Nephron (organoid): ENCODE measurements at regions not wholly inside any gene's neighbourhood (a gene's known extent, or its start where the extent isn't known, plus 50 kb on each side); places are given as distances from the start of the nearest gene placed in this dataset.
A peak's percentile ranks its signal among the peaks of the same experiment; 100 is the strongest.

Experiments
- H3K27ac Mint-ChIP-seq, 3 experiments: 2 replicates each; pipeline ENCODE4 v1.8.0; 2020; ENCODE audit warnings: mixed read lengths in 3 of 3, mild to moderate bottlenecking in 2 of 3, moderate library complexity in 1 of 3
- H3K27me3 Mint-ChIP-seq: 2 replicates; pipeline ENCODE4 v1.8.0; 2021; ENCODE audit warnings: low read depth, mild to moderate bottlenecking, moderate library complexity, mixed read lengths
- H3K36me3 Mint-ChIP-seq: 2 replicates; pipeline ENCODE4 v1.8.0; 2020; ENCODE audit warnings: low read depth, mixed read lengths
- H3K4me1 Mint-ChIP-seq: 2 replicates; pipeline ENCODE4 v1.8.0; 2020; ENCODE audit warnings: mixed read lengths
- H3K4me3 Mint-ChIP-seq, 3 experiments: 2 replicates each; pipeline ENCODE4 v1.8.0; 2020; ENCODE audit warnings: mild to moderate bottlenecking in 3 of 3, mixed read lengths in 3 of 3, moderate library complexity in 2 of 3
- H3K9me3 Mint-ChIP-seq: 2 replicates; pipeline ENCODE4 v1.8.0; 2020; ENCODE audit warnings: mixed read lengths
- TF ChIP-seq, protein P1 (sequence below), 3 experiments: fragments of 200-600 bp; sonication (generic); IDR thresholded peaks; one replicate each; pipeline ENCODE4 v1.5.0; 2021; ENCODE audit warnings: antibody characterized with exemption in 3 of 3; ENCODE audit not compliant: unreplicated experiment in 3 of 3

DNA sequence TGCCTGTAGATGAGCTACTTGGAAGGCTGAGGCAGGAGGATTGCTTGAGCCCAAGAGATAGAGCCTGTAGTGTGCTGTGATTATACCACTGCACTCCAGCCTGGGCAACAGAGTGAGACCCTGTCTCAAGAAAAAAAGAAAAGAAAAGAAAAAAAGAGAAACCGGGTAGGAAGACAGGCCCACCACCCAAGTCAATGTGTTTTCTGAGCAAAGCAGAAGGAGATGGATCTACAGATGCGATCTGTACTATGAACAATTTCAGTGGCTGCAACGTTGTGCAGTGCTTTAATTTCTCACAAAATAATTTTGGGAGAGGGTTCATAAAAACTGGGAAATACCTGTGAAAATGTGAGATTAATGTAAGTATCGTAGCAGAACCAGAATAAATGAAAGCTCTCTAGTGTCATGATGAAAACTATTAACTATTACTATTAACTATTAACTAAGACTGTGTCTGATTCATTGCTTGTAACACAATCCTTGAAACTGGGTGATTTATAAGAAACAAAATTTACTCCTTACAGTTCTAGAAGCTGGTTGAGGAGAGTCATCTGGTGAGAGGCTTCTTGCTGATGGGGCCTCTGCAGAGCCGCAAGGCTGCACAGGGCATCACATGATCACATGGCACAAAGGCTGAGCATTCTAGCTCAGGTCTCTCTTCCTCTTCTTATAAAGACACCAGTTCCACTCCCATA is 233.1 kb upstream of the ZNF217 start:
- no peaks in the 10 kb centered on the region for H3K9me3 Mint-ChIP-seq
- H3K27ac Mint-ChIP-seq, result peak overlapping the region; percentile 91 to 98 (median 97)
- TF ChIP-seq, protein P1, sequence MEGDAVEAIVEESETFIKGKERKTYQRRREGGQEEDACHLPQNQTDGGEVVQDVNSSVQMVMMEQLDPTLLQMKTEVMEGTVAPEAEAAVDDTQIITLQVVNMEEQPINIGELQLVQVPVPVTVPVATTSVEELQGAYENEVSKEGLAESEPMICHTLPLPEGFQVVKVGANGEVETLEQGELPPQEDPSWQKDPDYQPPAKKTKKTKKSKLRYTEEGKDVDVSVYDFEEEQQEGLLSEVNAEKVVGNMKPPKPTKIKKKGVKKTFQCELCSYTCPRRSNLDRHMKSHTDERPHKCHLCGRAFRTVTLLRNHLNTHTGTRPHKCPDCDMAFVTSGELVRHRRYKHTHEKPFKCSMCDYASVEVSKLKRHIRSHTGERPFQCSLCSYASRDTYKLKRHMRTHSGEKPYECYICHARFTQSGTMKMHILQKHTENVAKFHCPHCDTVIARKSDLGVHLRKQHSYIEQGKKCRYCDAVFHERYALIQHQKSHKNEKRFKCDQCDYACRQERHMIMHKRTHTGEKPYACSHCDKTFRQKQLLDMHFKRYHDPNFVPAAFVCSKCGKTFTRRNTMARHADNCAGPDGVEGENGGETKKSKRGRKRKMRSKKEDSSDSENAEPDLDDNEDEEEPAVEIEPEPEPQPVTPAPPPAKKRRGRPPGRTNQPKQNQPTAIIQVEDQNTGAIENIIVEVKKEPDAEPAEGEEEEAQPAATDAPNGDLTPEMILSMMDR (IDR thresholded peaks at IDR 0.05; ENCODE audit: unreplicated experiment in 3 of 3), result no peak
- no peaks in the 10 kb centered on the region for H3K27me3 Mint-ChIP-seq
- no peaks in the 10 kb centered on the region for H3K36me3 Mint-ChIP-seq
- H3K4me3 Mint-ChIP-seq, result peak overlapping the region; percentile 33 to 48 (median 42)
- H3K4me1 Mint-ChIP-seq, result peaks cover 43% of the 10 kb centered on the region

- Mint-ChIP-seq H3K4me3 (no peak overlapping the region), H3K27me3 (no peaks in the 10 kb centered on the region), H3K9me3 (no peaks in the 10 kb centered on the region), H3K27ac (peak overlapping the region in 1 of 3 experiments; percentile 98), H3K36me3 (no peaks in the 10 kb centered on the region), H3K4me1 (peaks cover 43% of the 10 kb centered on the region)
- TF ChIP-seq, protein P1 (IDR thresholded peaks at IDR 0.05; ENCODE audit: unreplicated experiment in 3 of 3), result no peak
Measured at GRCh38 chr20:53826090-53826489, 232.5 kb upstream of the ZNF217 start.

GRCh38 chr20:53825282-53825681 is 231.6 kb upstream of the ZNF217 start:
- Mint-ChIP-seq H3K9me3 (no peaks in the 10 kb centered on the region), H3K27ac (peak overlapping the region; percentile 20 to 78 (median 62)), H3K36me3 (no peaks in the 10 kb centered on the region), H3K27me3 (no peaks in the 10 kb centered on the region), H3K4me1 (peaks cover 40% of the 10 kb centered on the region), H3K4me3 (no peak overlapping the region)
- TF ChIP-seq, protein P1 (IDR thresholded peaks at IDR 0.05; ENCODE audit: unreplicated experiment in 3 of 3), result no peak

GRCh38 chr20:53824779-53825178 is 231.1 kb upstream of the ZNF217 start:
- TF ChIP-seq, protein P1 (IDR thresholded peaks at IDR 0.05; ENCODE audit: unreplicated experiment in 3 of 3), result no peak
- Mint-ChIP-seq H3K4me3 (no peak overlapping the region), H3K27ac (peak overlapping the region in 2 of 3 experiments; percentile 9 to 20), H3K4me1 (peaks cover 35% of the 10 kb centered on the region), H3K9me3 (no peaks in the 10 kb centered on the region), H3K27me3 (no peaks in the 10 kb centered on the region), H3K36me3 (no peaks in the 10 kb centered on the region)

DNA sequence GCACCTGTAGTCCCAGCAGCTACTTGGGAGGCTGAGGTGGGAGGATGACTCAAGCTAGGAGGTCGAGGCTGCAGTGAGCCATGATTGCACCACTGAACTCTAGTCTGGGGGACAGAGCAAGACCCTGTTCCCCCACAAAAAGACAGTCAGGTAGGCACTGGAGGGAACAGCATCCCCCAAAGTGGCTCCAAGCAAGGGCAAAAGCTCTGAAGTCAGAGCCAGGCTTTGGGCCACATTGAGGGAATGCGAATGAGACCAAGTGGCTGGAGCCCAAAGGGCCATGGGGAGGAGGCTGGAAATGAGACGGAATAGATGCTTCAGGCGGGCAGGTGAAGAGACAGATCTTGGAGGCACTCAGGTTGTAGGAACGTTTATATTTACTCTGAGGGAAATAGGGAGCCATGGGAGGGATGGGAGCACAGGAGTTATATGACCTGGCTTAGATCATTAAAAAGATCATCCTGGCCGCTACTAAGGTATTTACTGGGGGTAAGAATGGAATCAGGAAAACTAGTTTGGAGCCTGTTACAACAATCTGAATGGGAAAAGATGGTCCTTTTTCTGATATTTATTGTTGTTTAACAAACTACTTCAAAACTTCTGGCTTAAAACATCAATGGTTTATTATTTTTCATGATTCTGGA is 229.6 kb upstream of the ZNF217 start:
- H3K4me3 Mint-ChIP-seq, result no peak overlapping the region
- peaks cover 20% of the 10 kb centered on the region for H3K4me1 Mint-ChIP-seq
- TF ChIP-seq, protein P1 (IDR thresholded peaks at IDR 0.05; ENCODE audit: unreplicated experiment in 3 of 3), result no peak
- no peaks in the 10 kb centered on the region for H3K27me3 Mint-ChIP-seq
- no peak overlapping the region for H3K27ac Mint-ChIP-seq
- no peaks in the 10 kb centered on the region for H3K36me3 Mint-ChIP-seq
- H3K9me3 Mint-ChIP-seq, result peaks cover 7% of the 10 kb centered on the region
